Lung (tissue), 11 donors: ENCODE measurements at regions not wholly inside any gene's neighbourhood (a gene's known extent, or its start where the extent isn't known, plus 50 kb on each side); places are given as distances from the start of the nearest gene placed in this dataset.

ENCODE experiments used
- ATAC-seq: fragments of 200-7000 bp; cut with Tn5 transposase; one replicate; pipeline ENCODE4 v1.9.1; 2020; ENCODE audit warnings: moderate number of reproducible peaks; ENCODE audit not compliant: insufficient read depth, low FRiP score
- DNase-seq, 3 donors: peaks; one replicate each; pipeline ENCODE4 v3.0.0-alpha.2; 2013 to 2017
- H3K27ac ChIP-seq, 2 donors: one replicate each; pipeline ENCODE4 v1.5.1; 2013; ENCODE audit warnings: mild to moderate bottlenecking in 2 of 2, moderate library complexity in 2 of 2, control low read depth in 1 of 2, inconsistent platforms in 1 of 2, low read depth in 1 of 2, low read length in 1 of 2
- H3K27me3 ChIP-seq, 3 donors: one replicate each; pipeline ENCODE4 v1.5.1; 2013; ENCODE audit warnings: low read length in 2 of 3; ENCODE audit not compliant: control insufficient read depth in 3 of 3, insufficient read depth in 3 of 3
- H3K36me3 ChIP-seq, 4 donors: one replicate each; pipeline ENCODE4 v1.5.1; 2013; ENCODE audit warnings: low read length in 4 of 4, mild to moderate bottlenecking in 1 of 4, moderate library complexity in 1 of 4; ENCODE audit not compliant: control insufficient read depth in 4 of 4, insufficient read depth in 4 of 4
- H3K4me1 ChIP-seq, 5 donors: one replicate each; pipeline ENCODE4 v1.5.1; 2013; ENCODE audit warnings: low read length in 5 of 5, mild to moderate bottlenecking in 2 of 5, moderate library complexity in 1 of 5; ENCODE audit not compliant: control insufficient read depth in 5 of 5, insufficient read depth in 5 of 5
- H3K4me3 ChIP-seq: one replicate; pipeline ENCODE4 v1.5.1; 2013; ENCODE audit warnings: mild to moderate bottlenecking, control low read depth, moderate library complexity
- H3K9ac ChIP-seq, 2 donors: one replicate each; pipeline ENCODE4 v1.5.1; 2013; ENCODE audit warnings: low read length in 2 of 2, control low read depth in 1 of 2; ENCODE audit not compliant: insufficient read depth in 1 of 2
- H3K9me3 ChIP-seq, 4 donors: one replicate each; pipeline ENCODE4 v1.5.1; 2013; ENCODE audit warnings: low read length in 3 of 4, mild to moderate bottlenecking in 1 of 4, moderate library complexity in 1 of 4; ENCODE audit not compliant: control insufficient read depth in 4 of 4, insufficient read depth in 3 of 4
- CTCF ChIP-seq: IDR thresholded peaks from 2 replicates; pipeline ENCODE4 v1.5.1; 2012; ENCODE audit warnings: mild to moderate bottlenecking; ENCODE audit errors: control extremely low read depth, extremely low read depth
- WGBS, 2 donors: extraction: QIAGEN DNeasy Blood & Tissue Kit; methylation state at CpG; one replicate each; pipeline ENCODE4 v1.1.7; 2013; 5-methylcytosine and 5-hydroxymethylcytosine counted together
- donor health status: control.
- donor health status: control.
- donor health status: Bipolar disorder and iron deficiency.
- donor health status: healthy.
- donor health status: DM: yes; HTN: yes; CAD: no.

DNA sequence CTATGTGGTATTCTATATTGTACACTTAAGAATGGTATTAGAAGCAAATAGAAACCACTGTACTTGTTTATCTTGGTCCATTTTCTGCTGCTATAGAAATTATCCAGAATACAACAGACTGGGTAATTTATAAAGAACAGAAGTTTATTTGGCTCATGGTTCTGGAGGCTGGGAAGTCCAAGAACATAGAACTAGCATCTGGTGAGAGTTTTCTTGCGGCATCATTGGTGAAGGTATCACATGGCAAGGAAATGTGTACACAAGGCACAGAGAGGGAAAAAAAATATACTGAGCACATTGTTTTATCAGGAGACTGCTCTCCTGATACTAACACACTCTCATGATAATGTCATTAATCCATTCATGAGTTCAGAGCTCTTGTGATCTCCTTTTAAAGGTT is 130.3 kb upstream of the STXBP6 start:
- H3K27me3 ChIP-seq, result no peaks in the 10 kb centered on the region
- WGBS, 2 donors, result 92 to 100% methylated on average over 1 of the region's 1 CpG
- no peak for ATAC-seq
- no peak for TF ChIP-seq CTCF
- no peaks in the 10 kb centered on the region for H3K4me1 ChIP-seq
- no peak overlapping the region for H3K4me3 ChIP-seq
- peaks cover 0 to 1% (median 0%) of the 10 kb centered on the region in 4 donors for H3K9me3 ChIP-seq
- no peak overlapping the region for H3K27ac ChIP-seq
- DNase-seq, result no peak
- no peak overlapping the region for H3K9ac ChIP-seq
- H3K36me3 ChIP-seq, result no peaks in the 10 kb centered on the region

- peaks cover 0 to 1% (median 0%) of the 10 kb centered on the region in 4 donors for H3K9me3 ChIP-seq
- H3K4me3 ChIP-seq, result no peak overlapping the region
- ATAC-seq (no peak), DNase-seq (no peak)
- WGBS, 2 donors, result 86 to 93% methylated on average over 3 of the region's 3 CpGs
- no peak for TF ChIP-seq CTCF
- H3K9ac ChIP-seq, result no peak overlapping the region
- no peaks in the 10 kb centered on the region for H3K27me3 ChIP-seq
- no peaks in the 10 kb centered on the region for H3K36me3 ChIP-seq
- H3K27ac ChIP-seq, result no peak overlapping the region
- no peaks in the 10 kb centered on the region for H3K4me1 ChIP-seq
Observed at GRCh38 chr14:25178255-25178654, 128.3 kb upstream of the STXBP6 start.

GRCh38 chr14:25150934-25151790 is 101.2 kb upstream of the STXBP6 start:
- Histone ChIP-seq H3K27ac (no peak overlapping the region), H3K27me3 (no peaks in the 10 kb centered on the region), H3K4me3 (no peak overlapping the region), H3K36me3 (no peaks in the 10 kb centered on the region), H3K9me3 (no peaks in the 10 kb centered on the region), H3K4me1 (no peaks in the 10 kb centered on the region), H3K9ac (peak overlapping the region in 1 of 2 donors; percentile 4)
- TF ChIP-seq CTCF, result peak; percentile 62
- DNase-seq, result peak in 2 of 3 donors; percentile 64 to 80
- no peak for ATAC-seq
- 25 to 36% methylated on average over 7 of the region's 7 CpGs for WGBS, 2 donors
